Suprapubic skin (tissue), 3 donors: ENCODE measurements at regions not wholly inside any gene's neighbourhood (a gene's known extent, or its start where the extent isn't known, plus 50 kb on each side); places are given as distances from the start of the nearest gene placed in this dataset.

ENCODE experiments used
- EP300 ChIP-seq: sonication (generic); formaldehyde crosslinking; IDR thresholded peaks from one replicate; pipeline ENCODE4 v1.6.1; 2017; ENCODE audit warnings: antibody characterized with exemption
- POLR2A ChIP-seq, 2 donors: fragments of 450-650 bp; IDR thresholded peaks; one replicate each; pipeline ENCODE4 v1.6.1; 2017; ENCODE audit warnings: antibody characterized with exemption in 2 of 2, mild to moderate bottlenecking in 2 of 2, moderate library complexity in 2 of 2
- TF ChIP-seq, protein P1 (sequence below), 2 donors: fragments of 200-600 bp in 1 of 2; fragments of 450-650 bp in 1 of 2; sonication (generic) in 1 of 2; IDR thresholded peaks; one replicate each; pipeline ENCODE4 v1.5.1; 2016 to 2019; ENCODE audit warnings: antibody characterized with exemption in 2 of 2, mild to moderate bottlenecking in 1 of 2, moderate library complexity in 1 of 2

DNA sequence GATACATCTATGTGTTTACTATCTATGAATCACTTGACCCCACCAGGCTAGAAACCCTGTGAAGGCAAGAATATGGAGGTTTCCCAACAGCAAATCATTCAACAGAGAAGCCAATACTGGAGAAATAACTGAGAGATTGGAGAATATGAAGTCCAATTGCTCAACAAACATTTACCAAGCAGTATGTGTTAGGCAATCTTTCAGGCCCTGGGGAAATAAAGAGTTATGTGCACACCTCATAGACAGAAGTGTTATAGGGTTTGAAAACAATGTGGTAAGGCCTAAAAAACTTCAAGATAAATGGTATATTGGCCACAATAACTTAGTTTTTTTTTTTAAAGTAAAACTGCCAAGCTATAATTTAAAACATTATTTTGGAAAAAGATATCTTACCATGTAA lies 1245.8 kb downstream of the CDH11 start:
- TF ChIP-seq, protein P1, sequence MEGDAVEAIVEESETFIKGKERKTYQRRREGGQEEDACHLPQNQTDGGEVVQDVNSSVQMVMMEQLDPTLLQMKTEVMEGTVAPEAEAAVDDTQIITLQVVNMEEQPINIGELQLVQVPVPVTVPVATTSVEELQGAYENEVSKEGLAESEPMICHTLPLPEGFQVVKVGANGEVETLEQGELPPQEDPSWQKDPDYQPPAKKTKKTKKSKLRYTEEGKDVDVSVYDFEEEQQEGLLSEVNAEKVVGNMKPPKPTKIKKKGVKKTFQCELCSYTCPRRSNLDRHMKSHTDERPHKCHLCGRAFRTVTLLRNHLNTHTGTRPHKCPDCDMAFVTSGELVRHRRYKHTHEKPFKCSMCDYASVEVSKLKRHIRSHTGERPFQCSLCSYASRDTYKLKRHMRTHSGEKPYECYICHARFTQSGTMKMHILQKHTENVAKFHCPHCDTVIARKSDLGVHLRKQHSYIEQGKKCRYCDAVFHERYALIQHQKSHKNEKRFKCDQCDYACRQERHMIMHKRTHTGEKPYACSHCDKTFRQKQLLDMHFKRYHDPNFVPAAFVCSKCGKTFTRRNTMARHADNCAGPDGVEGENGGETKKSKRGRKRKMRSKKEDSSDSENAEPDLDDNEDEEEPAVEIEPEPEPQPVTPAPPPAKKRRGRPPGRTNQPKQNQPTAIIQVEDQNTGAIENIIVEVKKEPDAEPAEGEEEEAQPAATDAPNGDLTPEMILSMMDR (IDR thresholded peaks at IDR 0.05): no peak
- TF ChIP-seq POLR2A (IDR thresholded peaks at IDR 0.05) (no peak), EP300 (no peak)
